Effector memory CD8-positive, alpha-beta T cell (primary cell): ENCODE measurements at regions not wholly inside any gene's neighbourhood (a gene's known extent, or its start where the extent isn't known, plus 50 kb on each side); places are given as distances from the start of the nearest gene placed in this dataset.

ENCODE experiments used
- ATAC-seq: fragments of 150-1000 bp; cut with Tn5 transposase; replicated peaks from 2 replicates; pipeline ENCODE4 v1.10.0; 2021; ENCODE audit warnings: mild to moderate bottlenecking, moderate library complexity
- DNase-seq, 3 experiments: peaks; one replicate each; pipeline ENCODE4 v3.0.0; 2021
- H3K27ac Mint-ChIP-seq, 2 donors: one replicate each; pipeline ENCODE4 v1.8.0; 2022; ENCODE audit warnings: mild to moderate bottlenecking in 2 of 2, mixed read lengths in 2 of 2, moderate library complexity in 2 of 2
- H3K27me3 Mint-ChIP-seq, 2 donors: one replicate each; pipeline ENCODE4 v1.8.0; 2022; ENCODE audit warnings: mixed read lengths in 2 of 2
- H3K36me3 Mint-ChIP-seq: one replicate; pipeline ENCODE4 v1.8.0; 2022; ENCODE audit warnings: mild to moderate bottlenecking, moderate library complexity, mixed read lengths; ENCODE audit not compliant: insufficient read depth
- H3K4me1 Mint-ChIP-seq, 2 donors: one replicate each; pipeline ENCODE4 v1.8.0; 2022; ENCODE audit warnings: low read depth in 2 of 2, mixed read lengths in 2 of 2
- H3K4me3 Mint-ChIP-seq, 2 donors: one replicate each; pipeline ENCODE4 v1.8.0; 2022; ENCODE audit warnings: mild to moderate bottlenecking in 2 of 2, mixed read lengths in 2 of 2, moderate library complexity in 2 of 2
- H3K9me3 Mint-ChIP-seq, 2 donors: one replicate each; pipeline ENCODE4 v1.8.0; 2022; ENCODE audit warnings: mixed read lengths in 2 of 2

DNA sequence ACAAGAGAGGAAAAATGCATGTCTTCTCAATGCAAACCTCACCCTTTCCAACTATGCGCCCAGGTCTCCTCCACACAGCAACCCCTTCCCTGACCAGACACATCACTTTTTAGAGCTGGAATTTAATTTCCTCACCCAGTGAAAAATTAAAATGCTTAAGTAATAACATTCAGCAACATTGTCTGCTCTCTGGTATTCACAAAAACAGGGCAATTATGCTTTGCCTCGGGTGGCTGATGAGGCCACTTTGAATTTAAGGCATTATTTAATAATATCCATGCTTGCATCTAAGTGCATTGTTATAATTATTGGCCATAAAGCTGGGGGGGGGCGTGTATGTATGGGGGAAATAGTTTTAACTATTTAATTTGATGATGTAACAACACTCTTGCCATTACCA is 777.8 kb upstream of the NRSN1 start:
- no peaks in the 10 kb centered on the region for H3K4me1 Mint-ChIP-seq

DNA sequence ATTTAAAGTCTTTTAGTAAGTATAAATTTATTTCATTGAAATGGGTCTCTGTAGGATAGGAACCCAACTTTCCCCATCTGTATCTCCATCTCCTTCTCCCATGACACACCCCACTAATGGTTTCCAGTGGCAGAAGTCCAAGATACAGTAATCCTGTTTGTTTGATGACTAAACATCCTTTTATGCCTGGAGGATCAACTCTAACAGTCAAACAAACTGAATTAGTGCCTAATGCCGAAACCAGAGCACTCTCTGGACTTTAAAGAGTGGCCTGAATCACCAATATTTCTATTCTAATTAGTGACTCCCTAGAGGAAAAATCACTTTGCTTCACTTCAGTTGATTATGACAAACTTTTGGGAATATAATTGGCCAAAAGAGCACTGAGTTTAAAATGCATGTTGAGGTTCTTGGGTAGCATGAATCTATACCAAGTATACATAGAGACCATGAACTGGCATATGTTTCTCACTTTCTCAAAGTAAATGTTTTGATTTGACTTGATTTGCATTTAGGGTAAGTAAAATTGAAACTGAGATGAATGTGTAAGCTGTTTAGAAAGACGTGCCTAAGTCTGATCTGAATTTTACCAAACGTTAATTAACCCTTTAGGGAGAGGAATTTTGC is 776.4 kb upstream of the NRSN1 start:
- no peaks in the 10 kb centered on the region for H3K36me3 Mint-ChIP-seq
- no peaks in the 10 kb centered on the region for H3K27me3 Mint-ChIP-seq
- H3K4me1 Mint-ChIP-seq: no peaks in the 10 kb centered on the region
- H3K9me3 Mint-ChIP-seq: peaks cover 6 to 10% of the 10 kb centered on the region in 2 donors
- no peak overlapping the region for H3K27ac Mint-ChIP-seq
- ATAC-seq (no peak), DNase-seq (no peak)
- no peak overlapping the region for H3K4me3 Mint-ChIP-seq

More for the DNA sequence above, 777.8 kb upstream of the NRSN1 start:
- ATAC-seq (no peak), DNase-seq (no peak)
- Mint-ChIP-seq H3K36me3 (no peaks in the 10 kb centered on the region), H3K27ac (no peak overlapping the region), H3K9me3 (peaks cover 8 to 15% of the 10 kb centered on the region in 2 donors), H3K4me3 (no peak overlapping the region), H3K27me3 (no peaks in the 10 kb centered on the region)

DNA sequence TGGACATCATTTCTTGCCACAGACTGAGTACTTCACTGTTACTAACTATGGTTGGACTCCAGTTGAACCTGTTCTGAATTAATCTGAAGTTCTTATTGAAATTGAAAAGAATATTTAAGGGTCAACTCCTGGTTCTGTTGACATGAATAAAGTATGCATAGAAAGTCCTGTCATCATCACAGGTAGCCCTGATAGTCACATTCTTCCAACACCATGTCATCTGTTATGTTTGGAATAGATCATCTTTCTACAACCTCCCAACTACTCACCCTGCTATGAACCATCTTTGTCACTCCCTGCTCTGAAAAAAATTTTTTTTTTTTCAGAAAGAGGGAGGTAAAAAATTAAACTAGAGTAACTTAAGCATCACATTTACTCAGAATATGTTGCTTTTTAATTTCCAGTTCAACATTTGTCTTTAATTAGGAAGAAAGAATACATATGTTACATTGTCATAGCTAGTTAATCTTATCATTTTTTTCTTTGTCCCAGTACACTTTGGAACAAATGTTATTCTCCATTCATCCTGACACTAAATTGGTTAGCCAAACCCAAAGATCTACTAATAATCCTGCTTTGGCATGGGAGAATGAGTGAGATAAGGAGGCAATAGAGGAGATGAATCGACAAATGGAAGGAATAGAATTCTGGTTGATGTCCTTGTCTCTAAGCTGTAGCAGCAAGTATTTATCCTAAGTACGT is 775.1 kb upstream of the NRSN1 start:
- H3K4me1 Mint-ChIP-seq: no peaks in the 10 kb centered on the region
- no peaks in the 10 kb centered on the region for H3K27me3 Mint-ChIP-seq
- H3K27ac Mint-ChIP-seq: no peak overlapping the region
- H3K36me3 Mint-ChIP-seq: no peaks in the 10 kb centered on the region
- peaks cover 7 to 10% of the 10 kb centered on the region in 2 donors for H3K9me3 Mint-ChIP-seq
- ATAC-seq: no peak
- no peak overlapping the region for H3K4me3 Mint-ChIP-seq
- no peak for DNase-seq

DNA sequence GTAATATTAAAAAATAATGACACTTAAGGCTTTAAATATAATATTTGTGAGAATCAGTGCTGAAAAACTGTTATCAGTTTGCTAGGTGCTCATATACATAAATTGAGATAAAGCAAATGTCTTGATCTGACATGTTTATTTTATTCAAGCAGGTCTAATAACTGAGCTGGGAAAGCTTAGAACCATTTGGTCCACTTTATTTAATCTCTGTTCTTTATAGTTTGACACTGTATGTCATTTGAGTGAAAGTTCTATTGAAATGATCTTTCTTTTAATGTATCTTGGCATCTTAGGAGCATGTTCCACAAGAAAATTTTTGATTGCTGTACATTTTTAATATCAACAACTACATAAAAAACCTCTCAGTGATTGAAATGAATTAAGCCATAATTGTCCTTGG is 772.0 kb upstream of the NRSN1 start:
- Mint-ChIP-seq H3K4me3 (no peak overlapping the region), H3K4me1 (no peaks in the 10 kb centered on the region), H3K27ac (no peak overlapping the region), H3K27me3 (no peaks in the 10 kb centered on the region), H3K9me3 (peaks cover 9 to 14% of the 10 kb centered on the region in 2 donors), H3K36me3 (no peaks in the 10 kb centered on the region)
- ATAC-seq (no peak), DNase-seq (no peak)

GRCh38 chr6:23357185-23357766 is 768.7 kb upstream of the NRSN1 start:
- ATAC-seq (no peak), DNase-seq (no peak)
- no peak overlapping the region for H3K27ac Mint-ChIP-seq
- H3K4me1 Mint-ChIP-seq: no peaks in the 10 kb centered on the region
- no peaks in the 10 kb centered on the region for H3K36me3 Mint-ChIP-seq
- H3K4me3 Mint-ChIP-seq: no peak overlapping the region
- H3K9me3 Mint-ChIP-seq: peaks cover 9 to 20% of the 10 kb centered on the region in 2 donors
- no peaks in the 10 kb centered on the region for H3K27me3 Mint-ChIP-seq

DNA sequence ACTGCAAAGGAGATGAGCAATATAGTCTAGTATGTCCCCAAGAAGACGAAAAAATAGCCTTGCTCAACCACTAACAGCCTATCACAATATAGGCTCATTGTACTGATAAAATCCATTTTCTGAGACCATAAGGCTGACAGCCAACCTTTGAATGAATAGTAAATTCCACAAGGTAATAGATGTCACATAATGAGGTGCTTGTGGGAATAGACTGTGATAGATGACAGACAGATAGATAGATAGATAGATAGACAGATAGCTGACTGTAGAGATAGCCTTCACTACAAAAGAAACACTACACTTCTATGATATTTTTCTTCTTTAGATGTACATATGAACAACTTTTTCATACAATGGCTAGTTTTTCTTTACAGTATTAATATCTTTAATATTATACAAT is 760.3 kb upstream of the NRSN1 start:
- Mint-ChIP-seq H3K27ac (no peak overlapping the region), H3K27me3 (no peaks in the 10 kb centered on the region), H3K4me3 (no peak overlapping the region), H3K9me3 (peaks cover 6 to 22% of the 10 kb centered on the region in 2 donors), H3K4me1 (no peaks in the 10 kb centered on the region), H3K36me3 (no peaks in the 10 kb centered on the region)
- ATAC-seq (no peak), DNase-seq (no peak)

GRCh38 chr6:23367311-23367710 is 758.7 kb upstream of the NRSN1 start:
- DNase-seq (no peak), ATAC-seq (no peak)
- Mint-ChIP-seq H3K27ac (no peak overlapping the region), H3K36me3 (no peaks in the 10 kb centered on the region), H3K4me3 (no peak overlapping the region), H3K9me3 (peaks cover 7 to 16% of the 10 kb centered on the region in 2 donors), H3K4me1 (no peaks in the 10 kb centered on the region), H3K27me3 (no peaks in the 10 kb centered on the region)

GRCh38 chr6:23368557-23368956 is 757.5 kb upstream of the NRSN1 start:
- H3K9me3 Mint-ChIP-seq: peaks cover 6 to 12% of the 10 kb centered on the region in 2 donors
- H3K4me3 Mint-ChIP-seq: no peak overlapping the region
- H3K4me1 Mint-ChIP-seq: no peaks in the 10 kb centered on the region
- DNase-seq (no peak), ATAC-seq (no peak)
- H3K27ac Mint-ChIP-seq: no peak overlapping the region
- no peaks in the 10 kb centered on the region for H3K36me3 Mint-ChIP-seq
- no peaks in the 10 kb centered on the region for H3K27me3 Mint-ChIP-seq

GRCh38 chr6:23370051-23370450 is 756.0 kb upstream of the NRSN1 start:
- Mint-ChIP-seq H3K27ac (no peak overlapping the region), H3K27me3 (no peaks in the 10 kb centered on the region), H3K4me1 (no peaks in the 10 kb centered on the region), H3K36me3 (no peaks in the 10 kb centered on the region), H3K9me3 (peaks cover 5 to 9% of the 10 kb centered on the region in 2 donors), H3K4me3 (no peak overlapping the region)
- no peak for ATAC-seq
- no peak for DNase-seq

- no peak overlapping the region for H3K4me3 Mint-ChIP-seq
- H3K27me3 Mint-ChIP-seq: no peaks in the 10 kb centered on the region
- no peaks in the 10 kb centered on the region for H3K36me3 Mint-ChIP-seq
- no peaks in the 10 kb centered on the region for H3K4me1 Mint-ChIP-seq
- no peak overlapping the region for H3K27ac Mint-ChIP-seq
- no peak for ATAC-seq
- DNase-seq: no peak
- peaks cover 5 to 9% of the 10 kb centered on the region in 2 donors for H3K9me3 Mint-ChIP-seq
Observed at GRCh38 chr6:23371132-23371915, 754.7 kb upstream of the NRSN1 start.

- ATAC-seq (no peak), DNase-seq (no peak)
- H3K9me3 Mint-ChIP-seq: peaks cover 9 to 13% of the 10 kb centered on the region in 2 donors
- no peaks in the 10 kb centered on the region for H3K27me3 Mint-ChIP-seq
- no peak overlapping the region for H3K27ac Mint-ChIP-seq
- no peaks in the 10 kb centered on the region for H3K36me3 Mint-ChIP-seq
- no peak overlapping the region for H3K4me3 Mint-ChIP-seq
- H3K4me1 Mint-ChIP-seq: no peaks in the 10 kb centered on the region
Observed at GRCh38 chr6:23377830-23378229, 748.2 kb upstream of the NRSN1 start.

GRCh38 chr6:23380465-23380864 is 745.5 kb upstream of the NRSN1 start:
- Mint-ChIP-seq H3K4me3 (no peak overlapping the region), H3K4me1 (no peaks in the 10 kb centered on the region), H3K27ac (no peak overlapping the region), H3K27me3 (no peaks in the 10 kb centered on the region), H3K9me3 (peaks cover 9 to 13% of the 10 kb centered on the region in 2 donors), H3K36me3 (no peaks in the 10 kb centered on the region)
- DNase-seq: no peak
- ATAC-seq: no peak

- Mint-ChIP-seq H3K36me3 (no peaks in the 10 kb centered on the region), H3K4me1 (no peaks in the 10 kb centered on the region), H3K27ac (no peak overlapping the region), H3K27me3 (no peaks in the 10 kb centered on the region), H3K4me3 (no peak overlapping the region), H3K9me3 (peaks cover 6 to 7% of the 10 kb centered on the region in 2 donors)
- DNase-seq (no peak), ATAC-seq (no peak)
Observed at GRCh38 chr6:23388086-23388783, 737.8 kb upstream of the NRSN1 start.
